ENCODE measurements at regions not wholly inside any gene's neighbourhood (a gene's known extent, or its start where the extent isn't known, plus 50 kb on each side); places are given as distances from the start of the nearest gene placed in this dataset.

DNA sequence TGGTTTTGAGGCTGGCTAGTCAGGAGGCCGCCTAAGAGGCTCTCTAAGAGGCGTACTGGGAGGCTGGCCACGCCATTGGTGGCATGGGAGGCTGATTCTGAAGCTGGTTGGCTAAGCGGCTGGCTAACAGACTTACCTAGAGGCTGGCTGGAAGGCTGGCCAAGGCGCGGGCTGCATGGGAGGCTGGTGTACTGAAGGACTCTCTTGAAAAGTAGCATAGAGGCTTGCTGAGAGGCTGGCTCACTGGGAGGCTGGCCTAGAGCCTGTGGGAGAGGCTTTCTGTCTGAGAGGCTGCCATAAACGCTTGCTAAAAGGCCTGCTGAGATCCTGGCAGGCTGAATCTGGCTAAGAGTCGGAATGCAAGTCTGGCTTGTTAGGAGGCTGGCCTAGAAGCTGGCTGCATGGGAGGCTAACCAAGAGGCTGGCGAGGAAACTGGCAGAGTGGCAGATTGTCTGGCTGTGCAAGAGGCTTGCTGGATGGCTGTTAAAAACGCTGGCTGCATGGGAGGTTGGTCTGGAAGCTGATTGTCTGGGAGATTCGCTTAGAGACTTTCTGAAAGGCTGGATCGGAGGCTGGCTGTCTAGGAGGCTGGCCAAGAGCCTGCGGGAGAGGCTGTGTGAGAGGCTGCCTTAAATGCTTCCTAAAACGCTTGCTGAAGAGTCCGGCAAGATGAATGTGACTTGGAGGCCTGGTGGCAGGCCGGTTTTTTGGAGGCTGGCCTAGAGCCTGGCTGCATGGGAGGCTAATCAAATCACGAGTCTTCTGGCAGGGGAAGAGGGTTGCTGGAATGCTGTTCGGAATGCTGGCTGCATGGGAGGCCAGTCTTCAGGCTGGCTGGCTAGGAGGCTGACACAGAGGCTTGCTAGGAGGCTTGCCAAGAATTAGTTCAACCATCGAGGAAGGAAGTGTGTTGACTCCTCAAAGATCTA lies 134.2 kb downstream of the OR13A1 start:
- no peaks in the 10 kb centered on the region for H3K4me1 ChIP-seq (ENCODE audit: control insufficient read depth in 1 of 2, insufficient read depth in 2 of 2, low read length in 2 of 2)
- H3K27ac ChIP-seq (ENCODE audit: low read depth, low read length) = no peak overlapping the region
- no peak overlapping the region for H3K9ac ChIP-seq (ENCODE audit: low read depth in 1 of 2, low read length in 2 of 2)
- no peaks in the 10 kb centered on the region for H3K36me3 ChIP-seq (ENCODE audit: control insufficient read depth in 1 of 2, insufficient read depth in 2 of 2, low read length in 2 of 2)
- H3K9me3 ChIP-seq (ENCODE audit: control insufficient read depth in 1 of 2, low read length in 2 of 2) = no peaks in the 10 kb centered on the region
- no peak overlapping the region for H3K4me3 ChIP-seq (ENCODE audit: low read depth in 1 of 2, low read length in 2 of 2)
- no peaks in the 10 kb centered on the region for H3K27me3 ChIP-seq (ENCODE audit: control insufficient read depth in 1 of 2, insufficient read depth in 2 of 2, low read length in 2 of 2)

DNA sequence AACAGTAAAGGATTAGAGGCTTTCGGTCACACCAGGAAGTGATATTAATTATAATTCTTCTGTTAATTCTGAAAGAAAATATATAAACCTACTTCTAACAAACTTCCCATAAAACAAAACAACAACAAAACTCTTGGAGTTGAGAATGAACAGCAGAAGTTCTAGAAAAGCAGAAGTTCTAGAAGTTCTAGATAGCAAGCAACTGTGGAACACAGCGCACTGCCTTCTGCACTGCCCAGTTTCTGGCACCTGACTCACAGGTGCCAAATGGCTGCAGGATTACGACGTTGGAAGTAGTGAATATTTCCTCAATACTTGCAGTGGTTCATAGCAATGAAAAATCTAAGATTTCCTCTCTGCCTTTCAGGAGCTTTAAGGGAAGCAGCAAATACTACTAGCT lies 132.2 kb downstream of the OR13A1 start:
- Histone ChIP-seq H3K4me1 (ENCODE audit: control insufficient read depth in 1 of 2, insufficient read depth in 2 of 2, low read length in 2 of 2) (no peaks in the 10 kb centered on the region), H3K9me3 (ENCODE audit: control insufficient read depth in 1 of 2, low read length in 2 of 2) (no peaks in the 10 kb centered on the region), H3K4me3 (ENCODE audit: low read depth in 1 of 2, low read length in 2 of 2) (no peak overlapping the region), H3K27me3 (ENCODE audit: control insufficient read depth in 1 of 2, insufficient read depth in 2 of 2, low read length in 2 of 2) (no peaks in the 10 kb centered on the region), H3K9ac (ENCODE audit: low read depth in 1 of 2, low read length in 2 of 2) (no peak overlapping the region), H3K36me3 (ENCODE audit: control insufficient read depth in 1 of 2, insufficient read depth in 2 of 2, low read length in 2 of 2) (no peaks in the 10 kb centered on the region), H3K27ac (ENCODE audit: low read depth, low read length) (no peak overlapping the region)

DNA sequence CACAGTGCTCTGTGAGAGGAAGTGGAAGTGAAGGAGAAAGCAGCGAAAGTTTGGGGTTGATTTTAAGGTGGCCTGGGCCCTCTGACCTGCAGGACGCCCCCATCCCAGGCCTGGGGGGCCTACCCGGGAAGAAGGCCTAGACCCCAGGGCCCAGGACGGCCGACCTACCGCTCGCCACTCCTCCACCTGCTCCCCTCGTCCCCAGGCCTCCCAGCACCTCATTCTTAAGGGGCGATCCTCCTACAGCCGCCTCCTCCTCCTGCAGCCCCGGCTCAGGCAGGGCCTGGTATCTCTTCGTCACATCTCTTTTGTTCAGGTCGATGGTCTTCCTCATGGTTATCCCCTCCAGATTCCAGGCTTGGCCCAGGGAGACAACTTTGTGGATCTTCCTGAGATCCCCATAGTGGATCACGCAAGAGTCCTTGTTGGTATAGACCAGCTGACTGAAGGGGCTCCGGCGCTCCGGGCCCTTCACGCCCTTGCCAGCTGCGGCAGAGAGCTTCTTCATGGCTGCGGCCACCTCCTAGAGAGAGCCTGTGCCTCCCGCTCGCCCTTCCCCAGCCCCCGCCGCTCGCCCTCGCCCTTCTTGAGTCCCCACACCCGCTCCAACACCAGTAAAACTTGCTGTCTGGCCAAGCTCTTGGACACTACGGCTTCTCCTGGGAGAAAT lies 117.5 kb downstream of the OR13A1 start:
- Histone ChIP-seq H3K27me3 (ENCODE audit: control insufficient read depth in 1 of 2, insufficient read depth in 2 of 2, low read length in 2 of 2) (no peaks in the 10 kb centered on the region), H3K4me3 (ENCODE audit: low read depth in 1 of 2, low read length in 2 of 2) (no peak overlapping the region), H3K36me3 (ENCODE audit: control insufficient read depth in 1 of 2, insufficient read depth in 2 of 2, low read length in 2 of 2) (no peaks in the 10 kb centered on the region), H3K4me1 (ENCODE audit: control insufficient read depth in 1 of 2, insufficient read depth in 2 of 2, low read length in 2 of 2) (no peaks in the 10 kb centered on the region), H3K9me3 (ENCODE audit: control insufficient read depth in 1 of 2, low read length in 2 of 2) (no peaks in the 10 kb centered on the region), H3K9ac (ENCODE audit: low read depth in 1 of 2, low read length in 2 of 2) (no peak overlapping the region), H3K27ac (ENCODE audit: low read depth, low read length) (no peak overlapping the region)

DNA sequence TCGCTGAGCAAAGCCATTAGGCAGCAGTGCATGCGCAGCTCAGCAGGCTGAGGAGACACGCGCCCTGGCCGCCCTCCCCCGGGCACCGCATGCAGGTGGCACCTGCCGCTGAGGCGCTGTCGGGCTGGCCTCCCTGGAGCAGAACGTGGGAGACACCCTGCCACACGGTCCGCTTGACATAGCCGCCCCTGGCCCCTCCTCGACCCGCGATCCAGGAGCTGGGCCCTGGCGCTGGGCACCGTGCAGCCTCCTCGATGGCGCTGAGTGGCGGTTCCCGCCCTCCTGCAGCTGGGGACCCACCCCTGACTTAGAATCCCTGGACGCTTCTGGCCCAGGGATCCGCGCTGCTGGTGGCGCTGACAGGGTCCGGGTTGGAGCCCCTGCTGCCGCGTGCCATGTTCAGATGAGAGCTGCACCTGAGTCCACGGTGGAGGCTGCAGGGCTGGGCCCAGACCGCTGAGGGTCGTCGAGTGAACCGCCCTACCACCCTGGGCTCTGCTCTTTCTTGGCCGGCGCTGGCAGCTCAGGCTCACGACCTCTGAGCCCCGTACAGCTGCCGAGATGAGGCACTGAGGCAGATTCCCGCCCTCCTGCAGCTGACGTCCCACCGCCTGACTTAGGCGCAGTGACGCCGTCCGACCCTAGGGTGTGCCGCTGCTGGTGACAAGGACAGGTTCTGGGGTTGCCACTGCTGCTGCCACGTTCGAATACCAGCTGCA lies 116.8 kb downstream of the OR13A1 start:
- H3K36me3 ChIP-seq (ENCODE audit: control insufficient read depth in 1 of 2, insufficient read depth in 2 of 2, low read length in 2 of 2) = no peaks in the 10 kb centered on the region
- no peak overlapping the region for H3K27ac ChIP-seq (ENCODE audit: low read depth, low read length)
- no peaks in the 10 kb centered on the region for H3K27me3 ChIP-seq (ENCODE audit: control insufficient read depth in 1 of 2, insufficient read depth in 2 of 2, low read length in 2 of 2)
- no peaks in the 10 kb centered on the region for H3K9me3 ChIP-seq (ENCODE audit: control insufficient read depth in 1 of 2, low read length in 2 of 2)
- no peaks in the 10 kb centered on the region for H3K4me1 ChIP-seq (ENCODE audit: control insufficient read depth in 1 of 2, insufficient read depth in 2 of 2, low read length in 2 of 2)
- no peak overlapping the region for H3K9ac ChIP-seq (ENCODE audit: low read depth in 1 of 2, low read length in 2 of 2)
- no peak overlapping the region for H3K4me3 ChIP-seq (ENCODE audit: low read depth in 1 of 2, low read length in 2 of 2)

DNA sequence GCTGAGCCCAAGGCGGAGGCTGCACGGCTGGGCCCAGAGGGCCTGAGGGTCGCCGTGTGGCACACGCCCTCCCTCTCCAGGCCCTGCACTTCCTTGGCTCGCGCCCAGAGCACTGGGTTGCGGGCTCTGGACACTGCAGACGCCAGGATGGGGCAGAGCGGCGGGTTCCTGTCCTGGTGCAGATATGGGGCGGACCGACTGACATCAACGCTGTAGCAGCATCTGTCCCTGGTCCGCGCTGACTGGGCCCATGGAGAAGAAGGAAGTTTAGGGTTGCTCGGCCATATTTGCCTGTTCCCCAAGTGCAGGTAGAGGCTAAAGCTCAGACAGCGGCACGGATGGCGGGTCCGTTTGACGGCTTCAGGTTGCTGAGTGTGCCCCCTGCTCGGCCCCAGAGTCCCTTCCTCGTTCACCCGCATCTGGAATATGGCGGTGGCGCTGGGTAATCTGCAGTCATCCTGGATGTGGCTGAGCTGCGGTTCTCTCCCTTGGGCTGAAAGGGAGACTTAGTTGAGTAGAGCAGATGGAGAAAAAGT lies 116.1 kb downstream of the OR13A1 start:
- Histone ChIP-seq H3K4me1 (ENCODE audit: control insufficient read depth in 1 of 2, insufficient read depth in 2 of 2, low read length in 2 of 2) (no peaks in the 10 kb centered on the region), H3K9me3 (ENCODE audit: control insufficient read depth in 1 of 2, low read length in 2 of 2) (no peaks in the 10 kb centered on the region), H3K36me3 (ENCODE audit: control insufficient read depth in 1 of 2, insufficient read depth in 2 of 2, low read length in 2 of 2) (no peaks in the 10 kb centered on the region), H3K27me3 (ENCODE audit: control insufficient read depth in 1 of 2, insufficient read depth in 2 of 2, low read length in 2 of 2) (no peaks in the 10 kb centered on the region), H3K27ac (ENCODE audit: low read depth, low read length) (no peak overlapping the region), H3K4me3 (ENCODE audit: low read depth in 1 of 2, low read length in 2 of 2) (no peak overlapping the region), H3K9ac (ENCODE audit: low read depth in 1 of 2, low read length in 2 of 2) (no peak overlapping the region)

DNA sequence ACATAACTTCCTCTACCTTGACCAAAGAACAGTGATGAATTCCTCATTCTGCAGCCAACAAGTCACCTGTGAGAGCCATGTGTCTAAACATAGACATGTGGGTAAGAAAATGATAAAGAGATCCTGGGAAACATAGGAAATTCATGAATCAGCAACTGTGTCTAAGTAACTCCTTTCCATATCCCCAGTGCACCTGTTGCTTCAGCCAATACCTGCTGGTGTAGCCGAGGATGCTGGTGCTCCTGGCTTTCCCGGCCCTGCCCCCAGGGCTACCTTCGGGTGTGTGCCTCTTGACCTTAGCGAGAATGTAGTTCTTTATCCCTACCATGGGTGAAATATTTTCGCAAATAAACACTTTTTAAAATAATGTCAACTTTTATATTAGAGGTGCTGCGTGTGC lies 114.1 kb downstream of the OR13A1 start:
- no peak overlapping the region for H3K27ac ChIP-seq (ENCODE audit: low read depth, low read length)
- H3K9me3 ChIP-seq (ENCODE audit: control insufficient read depth in 1 of 2, low read length in 2 of 2) = no peaks in the 10 kb centered on the region
- H3K4me3 ChIP-seq (ENCODE audit: low read depth in 1 of 2, low read length in 2 of 2) = no peak overlapping the region
- no peaks in the 10 kb centered on the region for H3K4me1 ChIP-seq (ENCODE audit: control insufficient read depth in 1 of 2, insufficient read depth in 2 of 2, low read length in 2 of 2)
- no peaks in the 10 kb centered on the region for H3K36me3 ChIP-seq (ENCODE audit: control insufficient read depth in 1 of 2, insufficient read depth in 2 of 2, low read length in 2 of 2)
- H3K9ac ChIP-seq (ENCODE audit: low read depth in 1 of 2, low read length in 2 of 2) = no peak overlapping the region
- no peaks in the 10 kb centered on the region for H3K27me3 ChIP-seq (ENCODE audit: control insufficient read depth in 1 of 2, insufficient read depth in 2 of 2, low read length in 2 of 2)

DNA sequence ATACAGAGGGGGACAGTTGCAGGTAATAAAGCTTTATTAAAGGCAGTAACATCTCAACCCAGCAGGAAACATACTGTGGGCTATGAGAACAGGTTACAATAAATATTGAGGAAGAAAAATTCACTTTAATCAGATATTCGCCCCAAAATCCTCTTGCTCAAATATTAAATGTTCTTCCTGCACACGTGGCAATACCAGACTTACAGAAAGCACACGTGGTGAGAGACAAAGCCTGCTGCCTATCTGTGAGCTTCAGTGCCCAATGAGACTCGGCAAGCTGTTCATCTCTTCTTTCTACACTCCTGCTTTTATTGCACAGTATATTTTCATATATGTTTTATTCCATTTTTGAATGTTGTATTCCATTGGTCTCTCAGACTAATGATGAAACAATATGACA lies 113.2 kb downstream of the OR13A1 start:
- Histone ChIP-seq H3K4me3 (ENCODE audit: low read depth in 1 of 2, low read length in 2 of 2) (no peak overlapping the region), H3K4me1 (ENCODE audit: control insufficient read depth in 1 of 2, insufficient read depth in 2 of 2, low read length in 2 of 2) (no peaks in the 10 kb centered on the region), H3K27ac (ENCODE audit: low read depth, low read length) (no peak overlapping the region), H3K36me3 (ENCODE audit: control insufficient read depth in 1 of 2, insufficient read depth in 2 of 2, low read length in 2 of 2) (no peaks in the 10 kb centered on the region), H3K27me3 (ENCODE audit: control insufficient read depth in 1 of 2, insufficient read depth in 2 of 2, low read length in 2 of 2) (no peaks in the 10 kb centered on the region), H3K9me3 (ENCODE audit: control insufficient read depth in 1 of 2, low read length in 2 of 2) (no peaks in the 10 kb centered on the region), H3K9ac (ENCODE audit: low read depth in 1 of 2, low read length in 2 of 2) (no peak overlapping the region)

DNA sequence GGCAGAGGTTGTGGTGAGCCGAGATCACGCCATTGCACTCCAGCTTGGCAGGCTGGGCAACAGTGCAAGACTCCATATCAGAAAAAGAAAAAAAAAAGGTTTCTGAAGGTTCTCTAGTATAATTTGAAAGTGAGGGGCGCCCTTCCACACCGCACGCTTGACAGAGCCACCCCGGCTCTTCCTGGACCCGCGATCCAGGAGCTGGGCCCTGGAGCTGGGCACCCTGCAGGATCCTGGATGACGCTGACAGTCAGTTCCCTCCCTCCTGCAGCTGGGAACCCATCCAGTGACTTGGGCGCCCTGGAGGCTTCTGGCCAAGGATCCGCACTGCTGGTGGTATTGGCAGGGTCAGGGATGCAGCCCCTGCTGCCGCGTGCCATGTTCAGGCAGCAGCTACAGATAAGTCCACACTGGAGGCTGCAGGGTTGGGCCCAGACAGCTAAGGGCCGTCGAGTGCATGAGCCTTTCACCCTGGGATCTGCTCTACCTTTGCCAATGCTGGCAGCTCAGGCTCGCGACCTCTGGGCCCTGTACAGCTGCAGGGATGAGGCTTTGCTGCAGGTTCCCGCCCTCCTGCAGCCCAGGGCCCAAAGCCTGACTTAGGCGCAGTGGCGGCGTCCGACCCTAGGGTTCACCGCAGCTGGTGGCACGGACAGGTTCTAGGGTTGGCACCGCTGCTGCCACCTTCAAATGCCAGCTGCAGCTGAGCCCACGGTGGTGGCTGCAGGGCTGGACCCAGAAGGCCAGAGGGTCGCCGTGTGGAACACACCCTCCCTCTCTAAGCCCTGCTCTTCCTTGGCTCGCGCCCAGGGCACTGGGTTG lies 110.2 kb downstream of the OR13A1 start:
- Histone ChIP-seq H3K4me1 (ENCODE audit: control insufficient read depth in 1 of 2, insufficient read depth in 2 of 2, low read length in 2 of 2) (no peaks in the 10 kb centered on the region), H3K4me3 (ENCODE audit: low read depth in 1 of 2, low read length in 2 of 2) (no peak overlapping the region), H3K27ac (ENCODE audit: low read depth, low read length) (no peak overlapping the region), H3K27me3 (ENCODE audit: control insufficient read depth in 1 of 2, insufficient read depth in 2 of 2, low read length in 2 of 2) (peaks cover 0 to 3% of the 10 kb centered on the region in 2 donors), H3K9ac (ENCODE audit: low read depth in 1 of 2, low read length in 2 of 2) (no peak overlapping the region), H3K36me3 (ENCODE audit: control insufficient read depth in 1 of 2, insufficient read depth in 2 of 2, low read length in 2 of 2) (no peaks in the 10 kb centered on the region), H3K9me3 (ENCODE audit: control insufficient read depth in 1 of 2, low read length in 2 of 2) (no peaks in the 10 kb centered on the region)

DNA sequence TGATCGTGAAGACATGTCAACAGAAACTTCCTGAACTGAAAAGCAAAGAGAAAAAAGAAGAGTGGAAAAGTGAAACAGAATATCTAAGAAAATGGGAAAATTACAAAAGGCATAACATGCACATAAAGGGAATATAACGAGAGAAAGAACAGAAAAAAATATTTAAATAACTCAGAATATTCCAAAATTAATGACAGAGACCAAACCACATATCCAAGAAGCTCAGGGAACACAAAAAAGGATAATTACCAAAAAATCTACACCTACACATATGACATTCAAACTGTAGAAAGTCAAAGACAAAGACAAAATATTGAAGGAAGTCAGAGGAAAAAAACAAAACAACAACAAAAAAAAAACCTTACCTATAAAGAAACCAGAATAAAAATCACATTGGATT lies 105.5 kb downstream of the OR13A1 start:
- peaks cover 0 to 3% of the 10 kb centered on the region in 2 donors for H3K27me3 ChIP-seq (ENCODE audit: control insufficient read depth in 1 of 2, insufficient read depth in 2 of 2, low read length in 2 of 2)

More for the DNA sequence above, 105.5 kb downstream of the OR13A1 start:
- H3K9me3 ChIP-seq (ENCODE audit: control insufficient read depth in 1 of 2, low read length in 2 of 2) = no peaks in the 10 kb centered on the region
- no peak overlapping the region for H3K9ac ChIP-seq (ENCODE audit: low read depth in 1 of 2, low read length in 2 of 2)
- no peak overlapping the region for H3K27ac ChIP-seq (ENCODE audit: low read depth, low read length)
- H3K36me3 ChIP-seq (ENCODE audit: control insufficient read depth in 1 of 2, insufficient read depth in 2 of 2, low read length in 2 of 2) = no peaks in the 10 kb centered on the region
- no peak overlapping the region for H3K4me3 ChIP-seq (ENCODE audit: low read depth in 1 of 2, low read length in 2 of 2)
- H3K4me1 ChIP-seq (ENCODE audit: control insufficient read depth in 1 of 2, insufficient read depth in 2 of 2, low read length in 2 of 2) = no peaks in the 10 kb centered on the region

All from duodenal mucosa (tissue), 2 donors.